ENCODE measurements at regions not wholly inside any gene's neighbourhood (a gene's known extent, or its start where the extent isn't known, plus 50 kb on each side); places are given as distances from the start of the nearest gene placed in this dataset.

DNA sequence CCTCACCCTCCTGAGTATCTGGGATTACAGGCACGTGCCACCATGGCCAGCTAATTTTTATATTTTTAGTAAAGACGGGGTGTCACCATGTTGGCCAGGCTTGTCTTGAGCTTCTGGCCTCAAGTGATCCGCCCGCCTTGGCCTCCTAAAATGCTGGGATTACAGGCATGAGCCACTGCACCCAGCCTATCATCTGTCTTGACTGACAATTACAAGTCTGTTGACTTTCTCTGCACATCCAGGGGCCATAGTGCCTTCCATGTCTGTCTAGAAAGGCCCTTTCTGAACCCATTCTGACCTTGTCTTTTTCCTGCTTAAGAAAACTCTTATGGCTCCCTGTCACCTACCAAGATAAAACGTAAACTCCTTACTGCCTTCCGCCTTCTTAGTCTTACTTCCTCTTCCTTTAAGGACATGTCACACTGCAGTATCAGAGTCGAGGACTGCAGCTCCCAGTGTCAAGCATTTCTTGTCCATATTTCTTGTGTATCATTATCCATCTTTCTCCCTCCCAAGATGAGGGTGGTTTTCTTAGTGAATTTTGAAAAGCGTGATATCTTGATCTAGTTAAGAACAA lies 49.9 kb upstream of the SHB start:
- DNase-seq = no peak
